ENCODE measurements at regions not wholly inside any gene's neighbourhood (a gene's known extent, or its start where the extent isn't known, plus 50 kb on each side); places are given as distances from the start of the nearest gene placed in this dataset.

- DNase-seq (ENCODE audit: low spot score) (no peak), ATAC-seq (no peak)
- TF ChIP-seq EZH2phosphoT487 (IDR thresholded peaks at IDR 0.05; ENCODE audit: unreplicated experiment) (no peak), NANOG (IDR thresholded peaks at IDR 0.05; ENCODE audit: borderline replicate concordance) (no peak), CREB1 (CRISPR knock-in tag; IDR thresholded peaks at IDR 0.05; ENCODE audit: low read depth) (no peak), ZNF114 (CRISPR knock-in tag; IDR thresholded peaks at IDR 0.05) (no peak), ZNF331 (CRISPR knock-in tag; IDR thresholded peaks at IDR 0.05; ENCODE audit: low read depth) (no peak), CTCF (conservative IDR thresholded peaks at IDR 0.05; ENCODE audit: low read depth in 2 of 2) (no peak)
- Histone ChIP-seq H3K36me3 (ENCODE audit: insufficient read depth) (no peaks in the 10 kb centered on the region), H4K20me1 (replicated peaks; ENCODE audit: insufficient read depth) (no peaks in the 10 kb centered on the region), H2AFZ (no peak overlapping the region), H3K4me2 (no peak overlapping the region), H3K27me3 (ENCODE audit: insufficient read depth) (no peaks in the 10 kb centered on the region), H3F3A (replicated peaks; ENCODE audit: low read depth) (no peaks in the 10 kb centered on the region), H3K79me2 (replicated peaks; ENCODE audit: insufficient read depth) (no peaks in the 10 kb centered on the region), H3K4me1 (ENCODE audit: insufficient read depth) (no peaks in the 10 kb centered on the region), H3K4me3 (no peak overlapping the region), H3K9me2 (ENCODE audit: insufficient read depth) (0 out of 2 replicates have a peak, but pooled peaks cover 3% of the 10 kb centered on the region), H3K27ac (ENCODE audit: low read depth) (no peak overlapping the region)
- H3K27me3 Mint-ChIP-seq (ENCODE audit: insufficient read depth, low read depth, poor library complexity), result peaks cover 6% of the 10 kb centered on the region
- no peaks in the 10 kb centered on the region; the same call in 2 of the 3 replicates for H3K9me3 Mint-ChIP-seq
- no peak overlapping the region for H3K4me3 Mint-ChIP-seq
- H3K36me3 Mint-ChIP-seq (ENCODE audit: low read depth), result no peaks in the 10 kb centered on the region
- H3K27ac Mint-ChIP-seq, result no peak overlapping the region
- H3K4me1 Mint-ChIP-seq, result peaks cover 15% of the 10 kb centered on the region
Observed at GRCh38 chr21:32184065-32184464, 94.8 kb downstream of the MIS18A start.

GRCh38 chr21:32183396-32183795, 95.5 kb downstream of the MIS18A start:
- H3K4me3 Mint-ChIP-seq, result no peak overlapping the region
- ATAC-seq (no peak), DNase-seq (ENCODE audit: low spot score) (no peak)
- H3K9me3 Mint-ChIP-seq, result no peaks in the 10 kb centered on the region; the same call in 2 of the 3 replicates
- H3F3A ChIP-seq (replicated peaks; ENCODE audit: low read depth), result no peaks in the 10 kb centered on the region
- H4K20me1 ChIP-seq (replicated peaks; ENCODE audit: insufficient read depth), result no peaks in the 10 kb centered on the region
- H3K4me1 ChIP-seq (ENCODE audit: insufficient read depth), result no peaks in the 10 kb centered on the region
- 0 out of 2 replicates have a peak, but pooled peaks cover 3% of the 10 kb centered on the region for H3K9me2 ChIP-seq (ENCODE audit: insufficient read depth)
- no peaks in the 10 kb centered on the region for H3K36me3 ChIP-seq (ENCODE audit: insufficient read depth)
- no peak overlapping the region for H2AFZ ChIP-seq
- H3K27ac ChIP-seq (ENCODE audit: low read depth), result no peak overlapping the region
- no peaks in the 10 kb centered on the region for H3K27me3 ChIP-seq (ENCODE audit: insufficient read depth)
- no peak overlapping the region for H3K4me2 ChIP-seq
- peaks cover 6% of the 10 kb centered on the region for H3K27me3 Mint-ChIP-seq (ENCODE audit: insufficient read depth, low read depth, poor library complexity)
- H3K79me2 ChIP-seq (replicated peaks; ENCODE audit: insufficient read depth), result no peaks in the 10 kb centered on the region
- TF ChIP-seq CREB1 (CRISPR knock-in tag; IDR thresholded peaks at IDR 0.05; ENCODE audit: low read depth) (no peak), EZH2 (IDR thresholded peaks at IDR 0.05; ENCODE audit: low read depth, unreplicated experiment) (no peak)
- no peak overlapping the region for H3K27ac Mint-ChIP-seq
- H3K36me3 Mint-ChIP-seq (ENCODE audit: low read depth), result no peaks in the 10 kb centered on the region
- H3K4me3 ChIP-seq, result no peak overlapping the region
- peaks cover 15% of the 10 kb centered on the region for H3K4me1 Mint-ChIP-seq

- H4K20me1 ChIP-seq (replicated peaks; ENCODE audit: insufficient read depth), result no peaks in the 10 kb centered on the region
- ATAC-seq, result no peak
- TF ChIP-seq ZNF462 (CRISPR knock-in tag; IDR thresholded peaks at IDR 0.05) (no peak), STAT1 (IDR thresholded peaks at IDR 0.05; ENCODE audit: unreplicated experiment) (no peak)
Observed at GRCh38 chr21:32182449-32182848, 96.4 kb downstream of the MIS18A start.

More at GRCh38 chr21:32182449-32182848, 96.4 kb downstream of the MIS18A start:
- Histone ChIP-seq H3K9me2 (ENCODE audit: insufficient read depth) (no peaks in the 10 kb centered on the region), H3K27me3 (ENCODE audit: insufficient read depth) (no peaks in the 10 kb centered on the region), H3K4me2 (no peak overlapping the region), H3K4me3 (no peak overlapping the region), H3F3A (replicated peaks; ENCODE audit: low read depth) (no peaks in the 10 kb centered on the region), H3K36me3 (ENCODE audit: insufficient read depth) (no peaks in the 10 kb centered on the region), H3K4me1 (ENCODE audit: insufficient read depth) (no peaks in the 10 kb centered on the region), H3K27ac (ENCODE audit: low read depth) (no peak overlapping the region), H3K79me2 (replicated peaks; ENCODE audit: insufficient read depth) (no peaks in the 10 kb centered on the region), H2AFZ (no peak overlapping the region)
- Mint-ChIP-seq H3K4me1 (peaks cover 14% of the 10 kb centered on the region), H3K27me3 (ENCODE audit: insufficient read depth, low read depth, poor library complexity) (peaks cover 6% of the 10 kb centered on the region), H3K27ac (no peak overlapping the region), H3K4me3 (no peak overlapping the region), H3K9me3 (no peaks in the 10 kb centered on the region), H3K36me3 (ENCODE audit: low read depth) (no peaks in the 10 kb centered on the region)
- DNase-seq (ENCODE audit: low spot score), result no peak
